ENCODE measurements at regions not wholly inside any gene's neighbourhood (a gene's known extent, or its start where the extent isn't known, plus 50 kb on each side); places are given as distances from the start of the nearest gene placed in this dataset.

- TF ChIP-seq DPF2 (CRISPR knock-in tag; IDR thresholded peaks at IDR 0.05; ENCODE audit: borderline replicate concordance, low read depth) (no peak), CHD2 (IDR thresholded peaks at IDR 0.05; ENCODE audit: low read depth, low read length) (no peak), SCMH1 (CRISPR knock-in tag; IDR thresholded peaks at IDR 0.05; ENCODE audit: borderline replicate concordance) (no peak), ZMYM4 (CRISPR knock-in tag; IDR thresholded peaks at IDR 0.05) (no peak), ZNF496 (CRISPR knock-in tag; IDR thresholded peaks at IDR 0.05; ENCODE audit: insufficient replicate concordance) (no peak), NRL (CRISPR knock-in tag; IDR thresholded peaks at IDR 0.05; ENCODE audit: borderline replicate concordance) (no peak), MBNL3 (CRISPR knock-in tag; conservative IDR thresholded peaks at IDR 0.05) (no peak), TEF (CRISPR knock-in tag; IDR thresholded peaks at IDR 0.05) (no peak), CEBPZ (IDR thresholded peaks at IDR 0.05; ENCODE audit: low read length) (no peak), SETDB1 (CRISPR knock-in tag; IDR thresholded peaks at IDR 0.05; ENCODE audit: borderline replicate concordance) (no peak), AKAP8 (CRISPR knock-in tag; IDR thresholded peaks at IDR 0.05) (no peak), CCAR2 (optimal IDR thresholded peaks at IDR 0.05; ENCODE audit: low read depth, low read length) (no peak), PHB2 (IDR thresholded peaks at IDR 0.05; ENCODE audit: partially characterized antibody) (no peak), ZNF569 (CRISPR knock-in tag; IDR thresholded peaks at IDR 0.05; ENCODE audit: borderline replicate concordance) (no peak), ZBTB2 (CRISPR knock-in tag; IDR thresholded peaks at IDR 0.05; ENCODE audit: low read depth) (no peak), ZZZ3 (CRISPR knock-in tag; IDR thresholded peaks at IDR 0.05; ENCODE audit: borderline replicate concordance) (no peak), DMTF1 (CRISPR knock-in tag; IDR thresholded peaks at IDR 0.05) (no peak), ZNF629 (CRISPR knock-in tag; conservative IDR thresholded peaks at IDR 0.05) (no peak), CCDC6 (CRISPR knock-in tag; IDR thresholded peaks at IDR 0.05) (no peak), ZNF446 (CRISPR knock-in tag; IDR thresholded peaks at IDR 0.05) (no peak), ZNF773 (CRISPR knock-in tag; IDR thresholded peaks at IDR 0.05; ENCODE audit: borderline replicate concordance) (no peak)
These were observed 531.3 kb upstream of the JAG1 start (continued) for GRCh38 chr20:11204926-11205768.
